PC-3 (cell line): ENCODE measurements at regions not wholly inside any gene's neighbourhood (a gene's known extent, or its start where the extent isn't known, plus 50 kb on each side); places are given as distances from the start of the nearest gene placed in this dataset.

Source experiments
- ATAC-seq: fragments of 200-7000 bp; cut with Tn5 transposase; 2 replicates; pipeline ENCODE4 v1.9.1; 2020; ENCODE audit warnings: mild to moderate bottlenecking, moderate library complexity
- BruUV-seq: library from RNA; stranded (reverse); fragments of 400-500 nt; replicated peaks from 2 replicates; lab custom pipeline; 2021; lab: Mats Ljungman, UMichigan
- CTCF ChIA-PET: fragments of 300-600 bp; sonication (Branson Sonifier 250); formaldehyde crosslinking; loops from one replicate; lab custom pipeline; 2022; ENCODE audit warnings: antibody characterized with exemption; lab: Charles Lee
- POLR2A ChIA-PET: fragments of 300-600 bp; sonication (Branson Sonifier 250); formaldehyde crosslinking; loops from one replicate; lab custom pipeline; 2022; ENCODE audit warnings: antibody characterized with exemption; ENCODE audit not compliant: unreplicated experiment; lab: Charles Lee
- DNase-seq: peaks from one replicate; pipeline ENCODE4 v3.0.0-alpha.2; 2015
- H2AFZ ChIP-seq: fragments of 300-600 bp; sonication (generic); 2 replicates; pipeline ENCODE4 v1.6.0; 2016; ENCODE audit warnings: antibody characterized with exemption, low read length
- H3F3A ChIP-seq: fragments of 300-600 bp; sonication (generic); one replicate; pipeline ENCODE4 v1.6.0; 2017; ENCODE audit warnings: antibody characterized with exemption, low read length, control low read depth, mild to moderate bottlenecking; ENCODE audit not compliant: unreplicated experiment
- H3K27ac ChIP-seq: fragments of 300-600 bp; sonication (generic); 2 replicates; pipeline ENCODE4 v1.5.1; 2016; ENCODE audit warnings: mild to moderate bottlenecking, low read length
- H3K27me3 ChIP-seq: fragments of 300-600 bp; sonication (generic); 2 replicates; pipeline ENCODE4 v1.6.1; 2016; ENCODE audit warnings: low read length, mixed read lengths
- H3K36me3 ChIP-seq: fragments of 300-600 bp; sonication (generic); 2 replicates; pipeline ENCODE4 v1.6.1; 2016; ENCODE audit warnings: low read depth, mixed run types, low read length, mixed read lengths
- H3K4me1 ChIP-seq: fragments of 300-600 bp; sonication (generic); 2 replicates; pipeline ENCODE4 v1.5.1; 2016; ENCODE audit warnings: low read length; ENCODE audit not compliant: insufficient read depth
- H3K4me2 ChIP-seq: fragments of 300-600 bp; sonication (generic); 2 replicates; pipeline ENCODE4 v1.6.0; 2016; ENCODE audit warnings: low read length
- H3K4me3 ChIP-seq: fragments of 300-600 bp; sonication (generic); 2 replicates; pipeline ENCODE4 v1.5.1; 2016; ENCODE audit warnings: mild to moderate bottlenecking, low read length, mixed read lengths
- H3K79me2 ChIP-seq: fragments of 300-600 bp; sonication (generic); 2 replicates; pipeline ENCODE4 v1.6.1; 2017; ENCODE audit warnings: low read length, mixed read lengths
- H3K9ac ChIP-seq: fragments of 300-600 bp; sonication (generic); 2 replicates; pipeline ENCODE4 v1.6.0; 2016; ENCODE audit warnings: mild to moderate bottlenecking, low read length
- H3K9me2 ChIP-seq: fragments of 300-600 bp; sonication (generic); replicated peaks from 2 replicates; pipeline ENCODE4 v1.6.1; 2016; ENCODE audit warnings: mixed run types, low read length, mixed read lengths
- H3K9me3 ChIP-seq: fragments of 300-600 bp; sonication (generic); 2 replicates; pipeline ENCODE4 v1.6.1; 2016; ENCODE audit warnings: low read length, mixed read lengths
- H4K20me1 ChIP-seq: fragments of 300-600 bp; sonication (generic); 2 replicates; pipeline ENCODE4 v1.6.1; 2016; ENCODE audit warnings: low read length, mixed read lengths
- EZH2 ChIP-seq: fragments of 300-600 bp; sonication (generic); IDR thresholded peaks from one replicate; pipeline ENCODE4 v1.6.1; 2017; ENCODE audit warnings: antibody characterized with exemption, mild to moderate bottlenecking, low read length; ENCODE audit not compliant: unreplicated experiment
- EZH2phosphoT487 ChIP-seq: fragments of 300-600 bp; sonication (generic); IDR thresholded peaks from 2 replicates; pipeline ENCODE4 v1.6.1; 2018; ENCODE audit warnings: mild to moderate bottlenecking, antibody characterized with exemption, low read length, borderline replicate concordance
- intact Hi-C: fragments of 100-400 bp; cut with micrococcal nuclease; formaldehyde crosslinking; loops from 2 replicates; pipeline ENCODE4 v1.9.0; 2023
- TF ChIP-seq, protein P1 (sequence below): fragments of 300-600 bp; sonication (generic); conservative IDR thresholded peaks from 2 replicates; pipeline ENCODE4 v1.5.1; 2017; ENCODE audit warnings: antibody characterized with exemption, low read depth, mild to moderate bottlenecking, low read length

DNA sequence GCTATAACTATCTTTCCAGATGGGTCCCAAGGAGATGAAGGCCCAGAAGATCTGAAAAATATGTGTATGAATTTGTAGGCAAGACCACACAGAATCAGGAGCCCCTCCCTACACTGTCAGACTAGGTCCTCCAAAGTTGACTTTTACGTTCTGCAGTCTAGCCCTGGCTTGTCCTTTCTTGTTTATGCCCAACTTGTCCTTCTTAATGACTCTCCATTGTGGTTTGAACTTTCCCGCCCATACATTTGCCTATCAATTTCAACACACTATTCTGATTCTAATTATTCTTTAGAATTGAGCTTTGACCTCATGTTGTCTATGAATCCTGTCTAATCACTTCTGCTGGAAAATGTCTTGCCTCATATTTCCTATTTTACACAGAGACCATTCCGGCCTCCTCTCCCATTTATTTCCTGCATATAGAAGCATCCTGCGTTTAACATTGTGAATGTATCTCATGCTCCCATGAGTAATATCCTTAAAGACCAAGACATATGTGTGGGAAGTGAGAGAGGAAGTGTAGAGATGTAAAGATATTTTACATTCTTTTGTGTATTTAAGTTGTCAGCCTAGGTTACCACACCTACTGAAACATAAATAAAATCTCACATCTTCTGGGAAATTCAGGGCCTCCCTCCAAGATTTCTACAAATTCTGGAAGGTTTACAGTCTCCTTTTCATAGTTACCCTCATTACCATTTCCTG lies 348.3 kb downstream of the BCKDHB start:
- CTCF ChIA-PET, result interaction anchor here (0.6 kb wide), 1 partner anchor 14 kb away, joined by 3 read pairs; no protein-coding TSS in a partner anchor
- BruUV-seq, result no TSS peak
- peak overlapping the region; percentile 71 for H3K9ac ChIP-seq
- H3K36me3 ChIP-seq, result no peaks in the 10 kb centered on the region
- no peaks in the 10 kb centered on the region for H4K20me1 ChIP-seq
- no peak for TF ChIP-seq EZH2phosphoT487
- TF ChIP-seq EZH2, result no peak
- TF ChIP-seq, protein P1, sequence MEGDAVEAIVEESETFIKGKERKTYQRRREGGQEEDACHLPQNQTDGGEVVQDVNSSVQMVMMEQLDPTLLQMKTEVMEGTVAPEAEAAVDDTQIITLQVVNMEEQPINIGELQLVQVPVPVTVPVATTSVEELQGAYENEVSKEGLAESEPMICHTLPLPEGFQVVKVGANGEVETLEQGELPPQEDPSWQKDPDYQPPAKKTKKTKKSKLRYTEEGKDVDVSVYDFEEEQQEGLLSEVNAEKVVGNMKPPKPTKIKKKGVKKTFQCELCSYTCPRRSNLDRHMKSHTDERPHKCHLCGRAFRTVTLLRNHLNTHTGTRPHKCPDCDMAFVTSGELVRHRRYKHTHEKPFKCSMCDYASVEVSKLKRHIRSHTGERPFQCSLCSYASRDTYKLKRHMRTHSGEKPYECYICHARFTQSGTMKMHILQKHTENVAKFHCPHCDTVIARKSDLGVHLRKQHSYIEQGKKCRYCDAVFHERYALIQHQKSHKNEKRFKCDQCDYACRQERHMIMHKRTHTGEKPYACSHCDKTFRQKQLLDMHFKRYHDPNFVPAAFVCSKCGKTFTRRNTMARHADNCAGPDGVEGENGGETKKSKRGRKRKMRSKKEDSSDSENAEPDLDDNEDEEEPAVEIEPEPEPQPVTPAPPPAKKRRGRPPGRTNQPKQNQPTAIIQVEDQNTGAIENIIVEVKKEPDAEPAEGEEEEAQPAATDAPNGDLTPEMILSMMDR, result no peak
- no peaks in the 10 kb centered on the region for H3K9me3 ChIP-seq
- peak overlapping the region; percentile 99 for H3K27ac ChIP-seq
- H3K27me3 ChIP-seq, result no peaks in the 10 kb centered on the region
- POLR2A ChIA-PET, result no interaction called here
- no peak overlapping the region for H3K4me3 ChIP-seq
- no peaks in the 10 kb centered on the region for H3K9me2 ChIP-seq
- peaks cover 49% of the 10 kb centered on the region for H3K4me1 ChIP-seq
- intact Hi-C loops, result loop anchor here (5.0 kb wide), 1 partner anchor 118 kb away; no protein-coding TSS in a partner anchor
- no peaks in the 10 kb centered on the region for H3K79me2 ChIP-seq
- ATAC-seq (peak; percentile 58), DNase-seq (peak; percentile 72)
- 0 out of 2 replicates have a peak overlapping the region, but pooled peaks have one; percentile 23 for H2AFZ ChIP-seq
- peak overlapping the region; percentile 57 for H3K4me2 ChIP-seq
- H3F3A ChIP-seq, result peaks cover 9% of the 10 kb centered on the region

DNA sequence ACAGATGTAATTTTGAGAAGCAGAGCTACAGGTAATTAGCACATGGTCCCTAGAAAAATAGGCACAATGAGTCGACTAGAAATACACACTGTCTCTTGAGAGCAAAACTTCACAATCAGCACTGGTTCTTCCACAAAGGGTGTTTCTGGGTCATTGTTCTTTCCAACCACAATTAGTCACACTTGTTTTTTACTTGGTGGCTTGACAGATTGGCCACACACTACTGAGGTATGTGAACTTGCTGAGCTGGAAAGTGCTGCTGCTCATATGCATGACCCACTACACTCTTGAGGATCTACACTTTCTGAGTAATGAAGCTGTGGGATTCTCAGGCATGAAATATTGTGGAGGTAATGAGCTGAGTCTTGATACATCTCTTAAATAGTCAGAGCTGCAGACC lies 347.7 kb downstream of the BCKDHB start:
- intact Hi-C loops, result no loop called here
- no peaks in the 10 kb centered on the region for H4K20me1 ChIP-seq
- no peaks in the 10 kb centered on the region for H3K9me2 ChIP-seq
- TF ChIP-seq EZH2, result no peak
- no peak for TF ChIP-seq EZH2phosphoT487
- TF ChIP-seq, protein P1, result no peak
- no peaks in the 10 kb centered on the region for H3K9me3 ChIP-seq
- H3K79me2 ChIP-seq, result no peaks in the 10 kb centered on the region
- H3K36me3 ChIP-seq, result no peaks in the 10 kb centered on the region
- H2AFZ ChIP-seq, result no peak overlapping the region
- ATAC-seq (peak; percentile 64), DNase-seq (peak; percentile 88)
- ChIA-PET CTCF (no interaction called here), POLR2A (no interaction called here)
- H3K4me2 ChIP-seq, result peak overlapping the region; percentile 57
- peaks cover 9% of the 10 kb centered on the region for H3F3A ChIP-seq
- peak overlapping the region; percentile 99 for H3K27ac ChIP-seq
- peak overlapping the region; percentile 71 for H3K9ac ChIP-seq
- H3K4me1 ChIP-seq, result peaks cover 49% of the 10 kb centered on the region
- H3K27me3 ChIP-seq, result no peaks in the 10 kb centered on the region
- no TSS peak for BruUV-seq
- H3K4me3 ChIP-seq, result no peak overlapping the region

DNA sequence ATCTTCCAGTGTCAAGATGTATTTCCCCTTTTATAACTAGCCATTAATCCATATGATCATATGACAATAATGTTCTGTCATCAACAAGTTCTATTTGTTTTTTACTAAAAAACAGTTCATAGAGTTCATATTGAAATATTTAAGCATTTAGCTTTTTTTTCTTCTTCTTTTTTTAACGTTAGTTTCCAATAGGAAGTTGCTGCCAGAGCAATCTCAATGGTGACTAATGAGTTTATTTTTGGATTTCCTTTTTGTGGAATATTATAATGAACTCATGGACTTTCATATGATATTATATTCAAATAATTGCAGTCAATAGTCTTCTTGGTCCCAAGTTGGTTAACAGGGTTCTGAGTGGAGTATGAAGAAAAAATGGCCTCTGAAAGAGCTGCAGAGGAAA lies 343.3 kb downstream of the BCKDHB start:
- Histone ChIP-seq H3K9me3 (no peaks in the 10 kb centered on the region), H2AFZ (no peak overlapping the region)
- no TSS peak for BruUV-seq

More for the DNA sequence above, 343.3 kb downstream of the BCKDHB start:
- POLR2A ChIA-PET, result interaction anchor here (0.6 kb wide), 1 partner anchor 18 kb away, joined by 3 read pairs; no protein-coding TSS in a partner anchor
- Histone ChIP-seq H3K9me2 (no peaks in the 10 kb centered on the region), H3K36me3 (no peaks in the 10 kb centered on the region), H3K4me1 (peaks cover 17% of the 10 kb centered on the region), H3K27ac (no peak overlapping the region), H3K27me3 (no peaks in the 10 kb centered on the region), H4K20me1 (no peaks in the 10 kb centered on the region), H3K9ac (no peak overlapping the region), H3K4me2 (no peak overlapping the region), H3K4me3 (no peak overlapping the region), H3K79me2 (no peaks in the 10 kb centered on the region), H3F3A (peaks cover 2% of the 10 kb centered on the region)
- intact Hi-C loops, result no loop called here
- DNase-seq, result no peak
- CTCF ChIA-PET, result interaction anchor here (0.6 kb wide), 1 partner anchor 495 kb away, joined by 12 read pairs; no protein-coding TSS in a partner anchor
- TF ChIP-seq EZH2phosphoT487 (no peak), EZH2 (no peak)
- TF ChIP-seq, protein P1, result no peak
- no peak for ATAC-seq
